ENCODE measurements at regions not wholly inside any gene's neighbourhood (a gene's known extent, or its start where the extent isn't known, plus 50 kb on each side); places are given as distances from the start of the nearest gene placed in this dataset.

GRCh38 chr6:6376845-6377244, 56.4 kb upstream of the F13A1 start:
- H3K27ac ChIP-seq = no peak overlapping the region
- TF ChIP-seq ZFX (IDR thresholded peaks at IDR 0.05; ENCODE audit: borderline replicate concordance) (no peak), CTCF (IDR thresholded peaks at IDR 0.05) (no peak)

GRCh38 chr6:6377621-6378020, 57.2 kb upstream of the F13A1 start:
- H3K27ac ChIP-seq = no peak overlapping the region
- no peak for TF ChIP-seq ZFX (IDR thresholded peaks at IDR 0.05; ENCODE audit: borderline replicate concordance)
- no peak for TF ChIP-seq CTCF (IDR thresholded peaks at IDR 0.05)

- H3K27ac ChIP-seq = no peak overlapping the region
- TF ChIP-seq CTCF (IDR thresholded peaks at IDR 0.05) = no peak
- no peak for TF ChIP-seq ZFX (IDR thresholded peaks at IDR 0.05; ENCODE audit: borderline replicate concordance)
Measured at GRCh38 chr6:6379573-6379972, 59.1 kb upstream of the F13A1 start.

- H3K27ac ChIP-seq = no peak overlapping the region
- TF ChIP-seq CTCF (IDR thresholded peaks at IDR 0.05) (no peak), ZFX (IDR thresholded peaks at IDR 0.05; ENCODE audit: borderline replicate concordance) (no peak)
Measured at GRCh38 chr6:6384520-6384919, 64.1 kb upstream of the F13A1 start.

- no peak overlapping the region for H3K27ac ChIP-seq
- TF ChIP-seq ZFX (IDR thresholded peaks at IDR 0.05; ENCODE audit: borderline replicate concordance) = no peak
- no peak for TF ChIP-seq CTCF (IDR thresholded peaks at IDR 0.05)
Measured at GRCh38 chr6:6386010-6386409, 65.5 kb upstream of the F13A1 start.

- TF ChIP-seq CTCF (IDR thresholded peaks at IDR 0.05) (no peak), ZFX (IDR thresholded peaks at IDR 0.05; ENCODE audit: borderline replicate concordance) (no peak)
- H3K27ac ChIP-seq = no peak overlapping the region
Measured at GRCh38 chr6:6390849-6391602, 70.6 kb upstream of the F13A1 start.

GRCh38 chr6:6392214-6393068, 72.0 kb upstream of the F13A1 start:
- no peak overlapping the region for H3K27ac ChIP-seq

More at GRCh38 chr6:6392214-6393068, 72.0 kb upstream of the F13A1 start:
- TF ChIP-seq ZFX (IDR thresholded peaks at IDR 0.05; ENCODE audit: borderline replicate concordance) (no peak), CTCF (IDR thresholded peaks at IDR 0.05) (no peak)

Data from 22Rv1 (cell line).